ENCODE measurements at regions not wholly inside any gene's neighbourhood (a gene's known extent, or its start where the extent isn't known, plus 50 kb on each side); places are given as distances from the start of the nearest gene placed in this dataset.

GRCh38 chr7:54080525-54080924, 461.6 kb upstream of the VSTM2A start:
- Mint-ChIP-seq H3K4me1 (ENCODE audit: low read depth) (no peaks in the 10 kb centered on the region), H3K27ac (no peak overlapping the region), H3K4me3 (ENCODE audit: low read depth) (no peak overlapping the region), H3K9me3 (ENCODE audit: low read depth) (no peaks in the 10 kb centered on the region), H3K27me3 (no peaks in the 10 kb centered on the region), H3K36me3 (ENCODE audit: insufficient read depth) (no peaks in the 10 kb centered on the region)
- no peak for TF ChIP-seq CTCF (IDR thresholded peaks at IDR 0.05; ENCODE audit: unreplicated experiment)
- DNase-seq (ENCODE audit: low spot score, unreplicated experiment), result no peak

GRCh38 chr7:54080971-54081370, 461.2 kb upstream of the VSTM2A start:
- no peak for DNase-seq (ENCODE audit: low spot score, unreplicated experiment)
- Mint-ChIP-seq H3K4me3 (ENCODE audit: low read depth) (no peak overlapping the region), H3K36me3 (ENCODE audit: insufficient read depth) (no peaks in the 10 kb centered on the region), H3K27me3 (no peaks in the 10 kb centered on the region), H3K4me1 (ENCODE audit: low read depth) (no peaks in the 10 kb centered on the region), H3K9me3 (ENCODE audit: low read depth) (no peaks in the 10 kb centered on the region), H3K27ac (no peak overlapping the region)
- no peak for TF ChIP-seq CTCF (IDR thresholded peaks at IDR 0.05; ENCODE audit: unreplicated experiment)

- DNase-seq (ENCODE audit: low spot score, unreplicated experiment), result no peak
- no peaks in the 10 kb centered on the region for H3K27me3 Mint-ChIP-seq
- H3K4me3 Mint-ChIP-seq (ENCODE audit: low read depth), result no peak overlapping the region
- no peak overlapping the region for H3K27ac Mint-ChIP-seq
- no peaks in the 10 kb centered on the region for H3K4me1 Mint-ChIP-seq (ENCODE audit: low read depth)
- no peaks in the 10 kb centered on the region for H3K9me3 Mint-ChIP-seq (ENCODE audit: low read depth)
- TF ChIP-seq CTCF (IDR thresholded peaks at IDR 0.05; ENCODE audit: unreplicated experiment), result no peak
- no peaks in the 10 kb centered on the region for H3K36me3 Mint-ChIP-seq (ENCODE audit: insufficient read depth)
Observed at GRCh38 chr7:54084340-54084739, 457.8 kb upstream of the VSTM2A start.

GRCh38 chr7:54090652-54091213, 451.4 kb upstream of the VSTM2A start:
- DNase-seq (ENCODE audit: low spot score, unreplicated experiment), result no peak
- TF ChIP-seq CTCF (IDR thresholded peaks at IDR 0.05; ENCODE audit: unreplicated experiment), result no peak
- H3K4me3 Mint-ChIP-seq (ENCODE audit: low read depth), result no peak overlapping the region
- H3K27me3 Mint-ChIP-seq, result no peaks in the 10 kb centered on the region
- H3K4me1 Mint-ChIP-seq (ENCODE audit: low read depth), result no peaks in the 10 kb centered on the region
- H3K27ac Mint-ChIP-seq, result no peak overlapping the region
- H3K9me3 Mint-ChIP-seq (ENCODE audit: low read depth), result no peaks in the 10 kb centered on the region
- H3K36me3 Mint-ChIP-seq (ENCODE audit: insufficient read depth), result no peaks in the 10 kb centered on the region

GRCh38 chr7:54091322-54091721, 450.9 kb upstream of the VSTM2A start:
- no peak overlapping the region for H3K27ac Mint-ChIP-seq
- no peaks in the 10 kb centered on the region for H3K27me3 Mint-ChIP-seq
- TF ChIP-seq CTCF (IDR thresholded peaks at IDR 0.05; ENCODE audit: unreplicated experiment), result no peak
- H3K4me3 Mint-ChIP-seq (ENCODE audit: low read depth), result no peak overlapping the region
- no peaks in the 10 kb centered on the region for H3K4me1 Mint-ChIP-seq (ENCODE audit: low read depth)
- no peak for DNase-seq (ENCODE audit: low spot score, unreplicated experiment)
- H3K36me3 Mint-ChIP-seq (ENCODE audit: insufficient read depth), result no peaks in the 10 kb centered on the region
- no peaks in the 10 kb centered on the region for H3K9me3 Mint-ChIP-seq (ENCODE audit: low read depth)

Data from progenitor cell of endocrine pancreas (in vitro differentiated cells).